ENCODE measurements at regions not wholly inside any gene's neighbourhood (a gene's known extent, or its start where the extent isn't known, plus 50 kb on each side); places are given as distances from the start of the nearest gene placed in this dataset.
"Not testable (repeated sequence)": the region's sequence is repeated elsewhere in the genome, so short reads cannot be mapped to it uniquely, and the experiment has no call there.

DNA sequence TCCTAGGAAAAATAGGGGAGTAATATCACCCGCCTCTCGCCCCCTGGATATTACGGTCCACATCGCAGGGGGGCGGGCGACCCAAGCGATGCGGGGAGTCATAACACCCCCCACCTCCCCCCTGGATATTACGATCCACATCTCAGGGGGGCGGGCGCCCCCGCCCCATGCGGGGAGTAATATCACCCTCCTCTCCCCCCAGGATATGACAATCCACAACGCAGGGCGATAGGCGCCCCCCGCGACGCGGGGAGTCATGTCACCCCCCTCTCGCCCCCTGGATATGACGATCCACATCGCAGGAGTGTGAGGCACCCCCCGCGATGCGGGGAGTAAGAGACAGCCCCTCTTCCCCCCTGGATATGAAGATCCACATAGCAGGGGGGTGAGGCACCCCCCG lies 684.4 kb upstream of the PCDH9 start:
- intact Hi-C loops (cut with DNase I) = no loop called here
- DNase-seq = no peak
- no peak for ATAC-seq (ENCODE audit: poor library complexity)

DNA sequence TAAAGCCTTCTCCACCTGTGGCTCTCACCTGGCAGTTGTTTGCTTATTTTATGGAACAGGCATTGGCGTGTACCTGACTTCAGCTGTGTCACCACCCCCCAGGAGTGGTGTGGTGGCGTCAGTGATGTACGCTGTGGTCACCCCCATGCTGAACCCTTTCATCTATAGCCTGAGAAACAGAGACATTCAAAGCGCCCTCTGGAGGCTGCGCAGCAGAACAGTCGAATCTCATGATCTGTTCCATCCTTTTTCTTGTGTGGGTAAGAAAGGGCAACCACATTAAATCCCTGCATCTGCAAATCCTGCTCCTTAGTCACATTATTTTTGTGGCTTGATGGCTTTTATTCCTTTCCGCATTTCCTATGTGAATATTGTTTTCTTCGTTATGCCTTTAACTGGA lies 672.8 kb upstream of the PCDH9 start:
- DNase-seq; intact Hi-C loops (cut with DNase I); ATAC-seq (ENCODE audit: poor library complexity): not testable (repeated sequence)

- intact Hi-C loops (cut with DNase I) = no loop called here
- ATAC-seq (ENCODE audit: poor library complexity) (no peak), DNase-seq (no peak)
Measured at GRCh38 chr13:67880916-67881315, 650.8 kb upstream of the PCDH9 start.

DNA sequence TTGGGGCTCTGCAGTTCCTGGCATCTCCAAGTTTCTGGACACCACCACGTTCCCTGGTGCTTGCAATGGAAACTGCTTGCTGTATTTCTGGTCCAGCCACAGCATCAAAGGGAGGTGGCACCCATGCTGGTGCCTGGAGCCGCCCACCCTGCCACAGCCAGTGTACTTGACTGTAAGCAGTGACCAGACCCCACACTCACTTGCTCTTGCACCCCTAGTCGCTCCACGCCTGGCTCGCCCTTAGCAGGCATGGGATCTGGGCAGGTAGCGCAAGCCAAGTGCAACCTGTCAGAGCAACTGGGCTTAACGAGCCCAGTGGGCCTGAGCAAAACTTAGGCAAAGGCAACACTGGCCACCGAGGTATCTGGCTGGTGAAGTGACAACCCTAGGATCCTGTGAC lies 648.2 kb upstream of the PCDH9 start:
- intact Hi-C loops (cut with DNase I) = no loop called here
- ATAC-seq (ENCODE audit: poor library complexity) (no peak), DNase-seq (no peak)

DNA sequence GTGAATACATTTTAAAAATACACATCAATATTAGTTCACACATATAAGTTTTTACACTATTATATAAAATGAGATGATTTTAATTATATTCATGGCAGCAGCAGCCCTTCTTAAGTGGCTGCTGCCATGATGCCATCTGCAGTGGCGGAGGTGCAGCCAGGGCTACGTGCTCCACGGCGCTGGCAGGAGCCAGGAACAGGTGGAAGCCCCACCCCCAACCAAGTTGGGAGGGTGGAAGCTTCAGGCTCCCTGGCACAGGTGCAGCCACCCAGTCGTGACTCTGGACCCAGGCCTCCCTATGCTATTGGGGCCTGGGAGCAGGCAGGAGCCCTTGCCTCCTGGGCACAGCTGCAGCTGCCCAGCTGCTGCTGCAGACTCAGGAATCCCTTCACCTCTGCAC lies 646.9 kb upstream of the PCDH9 start:
- no peak for DNase-seq
- intact Hi-C loops (cut with DNase I) = no loop called here
- ATAC-seq (ENCODE audit: poor library complexity) = no peak

DNA sequence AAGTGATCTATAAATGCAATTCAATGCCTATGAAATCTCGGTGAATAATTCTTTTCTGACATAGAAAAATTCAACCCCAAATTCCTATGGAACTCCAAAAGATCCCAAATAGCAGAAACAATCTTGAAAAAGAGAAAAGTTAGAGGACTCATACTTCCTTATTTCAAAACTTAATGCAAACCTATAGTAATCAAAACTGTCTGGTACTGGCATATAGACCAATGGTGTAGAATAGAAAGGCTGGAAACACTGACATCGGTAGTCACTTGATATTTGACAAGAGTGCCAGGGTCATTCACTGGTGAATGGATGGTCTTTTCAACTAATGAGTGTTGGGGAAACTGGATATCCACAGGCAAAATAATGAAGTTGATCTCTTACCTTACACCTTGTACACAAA lies 637.1 kb upstream of the PCDH9 start:
- intact Hi-C loops (cut with DNase I) = no loop called here
- DNase-seq (no peak), ATAC-seq (ENCODE audit: poor library complexity) (no peak)

- DNase-seq = no peak
- no peak for ATAC-seq (ENCODE audit: poor library complexity)
- intact Hi-C loops (cut with DNase I) = no loop called here
Measured at GRCh38 chr13:67860315-67860714, 630.2 kb upstream of the PCDH9 start.

DNA sequence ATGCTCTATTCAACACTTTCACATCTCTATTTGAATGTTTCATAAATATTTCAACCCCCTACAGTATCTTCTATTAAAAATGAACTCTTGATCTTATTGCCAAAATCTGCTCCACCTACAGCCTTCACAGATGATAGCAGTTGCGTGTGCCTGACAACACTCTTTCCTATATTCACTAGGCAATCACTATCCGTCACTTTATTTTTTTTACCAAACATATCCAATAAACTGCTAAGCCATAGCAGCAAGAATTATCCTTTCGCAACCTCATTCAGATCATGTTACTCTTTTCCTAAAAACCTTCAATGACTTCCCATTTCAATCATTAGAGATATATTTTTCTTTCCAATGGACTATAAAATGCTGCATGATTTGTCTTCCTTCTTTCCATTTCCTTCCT lies 629.8 kb upstream of the PCDH9 start:
- ATAC-seq (ENCODE audit: poor library complexity) (no peak), DNase-seq (no peak)
- intact Hi-C loops (cut with DNase I) = no loop called here

DNA sequence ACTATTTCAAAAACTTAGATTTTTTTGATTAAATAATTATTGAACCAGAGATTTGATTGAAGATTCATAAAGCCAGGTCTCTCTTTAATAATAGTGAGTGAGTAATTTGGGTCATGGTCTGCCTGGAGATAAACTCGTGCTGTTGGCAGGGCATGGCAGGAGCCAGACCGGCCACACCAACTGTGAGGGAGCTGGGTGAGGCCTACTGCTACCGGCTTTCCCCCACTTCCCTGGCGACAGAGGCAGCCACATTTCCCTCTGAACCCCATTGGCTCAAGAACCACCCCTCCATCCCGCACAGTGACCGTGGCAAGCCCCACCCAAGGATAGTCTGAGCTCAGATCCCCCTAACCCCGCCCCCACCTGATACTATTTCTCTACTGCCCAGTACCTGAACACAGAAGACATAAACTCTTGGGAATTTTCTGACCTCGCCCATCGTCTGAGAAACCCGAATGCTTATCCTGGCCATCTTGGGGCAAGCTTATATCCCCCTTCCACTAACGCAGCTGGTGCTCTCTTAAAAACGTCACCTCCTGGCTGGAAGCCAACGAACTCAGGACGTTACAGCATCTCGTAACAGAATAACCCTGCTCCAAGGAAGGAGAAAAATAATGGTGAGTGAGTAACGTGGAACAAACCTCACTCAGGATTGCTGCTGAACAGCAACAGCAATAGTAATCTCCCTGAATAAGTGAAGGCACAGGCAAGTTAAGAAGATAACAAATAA lies 627.6 kb upstream of the PCDH9 start:
- intact Hi-C loops (cut with DNase I) = no loop called here
- no peak for DNase-seq
- no peak for ATAC-seq (ENCODE audit: poor library complexity)

DNA sequence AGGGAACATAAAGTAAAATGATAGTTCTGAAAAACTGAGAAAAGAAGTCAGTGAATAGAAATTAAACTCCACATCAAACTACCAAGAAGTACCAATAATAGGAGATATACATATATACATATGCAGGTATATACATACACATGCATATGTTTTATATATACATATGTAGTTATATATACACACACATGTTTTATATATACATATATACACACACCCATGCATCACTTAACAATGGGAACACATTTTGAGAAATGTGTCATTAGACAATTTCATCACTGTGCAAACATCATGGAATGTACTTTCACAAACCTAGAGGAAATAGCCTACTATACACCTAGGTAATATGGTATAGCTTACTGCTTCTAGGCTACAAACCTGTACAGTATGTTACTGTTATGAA lies 626.8 kb upstream of the PCDH9 start:
- no peak for ATAC-seq (ENCODE audit: poor library complexity)
- intact Hi-C loops (cut with DNase I) = no loop called here
- no peak for DNase-seq

- ATAC-seq (ENCODE audit: poor library complexity) = no peak
- no peak for DNase-seq
- intact Hi-C loops (cut with DNase I) = no loop called here
Measured at GRCh38 chr13:67855741-67856238, 625.7 kb upstream of the PCDH9 start.

DNA sequence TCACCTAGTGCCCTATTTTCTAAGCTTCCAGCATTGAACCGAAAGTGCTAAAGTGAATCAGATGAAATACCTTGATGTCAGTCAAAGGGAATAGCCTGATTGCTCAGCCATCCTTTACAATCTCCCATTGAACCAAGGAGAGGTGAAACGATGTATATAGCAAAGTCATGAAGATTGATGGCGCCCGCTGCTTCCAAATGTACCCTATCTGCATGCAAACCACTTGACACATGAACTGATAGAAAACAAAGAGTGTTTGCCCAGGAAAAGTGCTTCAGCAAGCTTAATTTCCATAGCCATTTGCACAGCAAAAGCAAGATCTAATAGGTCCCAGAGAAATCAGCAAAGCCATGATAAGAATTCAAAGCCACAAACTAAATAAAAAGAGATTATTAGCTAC lies 624.9 kb upstream of the PCDH9 start:
- no peak for DNase-seq
- intact Hi-C loops (cut with DNase I) = no loop called here
- no peak for ATAC-seq (ENCODE audit: poor library complexity)

- intact Hi-C loops (cut with DNase I) = no loop called here
- ATAC-seq (ENCODE audit: poor library complexity) = no peak
Measured at GRCh38 chr13:67844574-67844973, 614.4 kb upstream of the PCDH9 start.

DNA sequence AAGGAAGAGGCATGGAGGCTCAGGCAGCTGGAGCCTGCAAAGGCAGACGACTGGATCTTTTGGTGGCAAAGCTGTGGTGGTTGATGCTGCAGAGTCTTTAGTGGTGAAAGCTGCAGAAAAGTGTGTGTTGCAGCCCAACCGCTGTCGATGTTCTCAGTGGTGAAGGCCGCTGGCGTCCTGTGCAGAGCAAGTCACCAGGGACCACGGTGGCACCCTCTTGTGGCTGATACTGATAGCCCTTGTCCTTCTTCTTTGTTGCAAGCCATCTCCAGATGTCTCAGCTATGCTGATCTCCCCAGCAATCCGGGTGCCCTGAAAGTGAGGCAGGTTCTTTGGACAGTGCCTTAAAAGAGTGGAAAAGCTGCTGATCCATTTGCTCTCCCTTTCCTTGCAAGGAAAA lies 610.9 kb upstream of the PCDH9 start:
- no peak for DNase-seq
- no peak for ATAC-seq (ENCODE audit: poor library complexity)
- intact Hi-C loops (cut with DNase I) = no loop called here

More at GRCh38 chr13:67844574-67844973, 614.4 kb upstream of the PCDH9 start:
- DNase-seq = no peak

DNA sequence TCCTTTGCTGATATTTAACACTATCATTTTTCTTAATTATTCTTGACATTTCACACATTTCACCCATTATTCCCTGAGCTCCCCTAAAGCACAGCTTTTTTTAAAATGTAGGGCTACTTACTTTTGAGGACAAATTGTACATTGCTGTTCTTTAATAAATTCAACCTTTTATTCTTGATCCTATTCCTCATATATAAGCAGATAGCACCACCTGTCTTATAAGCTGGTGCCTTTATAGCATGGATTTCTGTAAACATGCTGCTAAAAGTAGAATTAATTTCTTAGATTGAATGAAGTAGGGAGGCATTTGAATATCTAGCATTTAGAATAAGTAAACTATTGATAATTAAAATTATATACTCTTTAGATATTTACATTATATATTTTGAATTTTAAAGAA lies 603.4 kb upstream of the PCDH9 start:
- ATAC-seq (ENCODE audit: poor library complexity) (no peak), DNase-seq (no peak)
- intact Hi-C loops (cut with DNase I) = no loop called here

DNA sequence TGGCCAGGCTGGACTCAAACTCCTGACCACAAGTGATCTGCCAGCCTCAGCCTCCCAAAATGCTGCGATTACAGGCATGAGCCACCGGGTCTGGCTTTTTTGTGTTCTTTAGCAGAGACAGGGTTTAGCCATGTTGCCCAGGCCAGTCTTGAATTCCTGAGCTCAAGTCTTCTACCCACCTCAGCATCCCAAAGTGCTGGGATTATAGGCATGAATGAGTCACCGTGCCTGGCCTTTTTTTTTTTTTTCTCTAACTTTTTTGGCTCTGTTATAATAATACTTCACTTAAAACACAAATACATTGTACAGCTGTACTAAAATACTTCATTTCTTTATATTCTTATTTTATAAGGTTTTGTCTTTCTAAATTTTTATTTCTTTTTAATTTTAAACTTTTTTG lies 599.5 kb upstream of the PCDH9 start:
- intact Hi-C loops (cut with DNase I) = no loop called here
- no peak for ATAC-seq (ENCODE audit: poor library complexity)
- no peak for DNase-seq

DNA sequence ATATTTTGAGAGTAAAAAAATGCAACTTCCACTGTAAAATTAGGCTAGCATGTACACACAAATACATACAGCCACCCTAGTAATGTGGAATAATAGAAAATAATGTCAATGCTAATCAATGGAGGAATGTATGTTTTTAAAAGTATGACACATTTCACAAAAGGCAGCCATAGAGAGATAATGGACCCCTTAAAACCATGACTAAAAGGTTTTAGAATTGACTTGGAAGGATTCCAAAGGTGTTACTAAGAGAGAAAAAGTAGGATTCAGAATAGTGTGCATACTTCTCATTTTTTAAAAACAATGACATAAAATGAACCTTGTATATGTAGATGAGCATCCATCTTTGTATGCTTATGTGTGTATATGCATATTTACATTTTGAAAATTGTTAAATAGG lies 597.9 kb upstream of the PCDH9 start:
- DNase-seq = no peak
- ATAC-seq (ENCODE audit: poor library complexity) = no peak
- intact Hi-C loops (cut with DNase I) = no loop called here

GRCh38 chr13:67821606-67822005 lies 591.5 kb upstream of the PCDH9 start:
- DNase-seq (no peak), ATAC-seq (ENCODE audit: poor library complexity) (no peak)
- intact Hi-C loops (cut with DNase I) = no loop called here

DNA sequence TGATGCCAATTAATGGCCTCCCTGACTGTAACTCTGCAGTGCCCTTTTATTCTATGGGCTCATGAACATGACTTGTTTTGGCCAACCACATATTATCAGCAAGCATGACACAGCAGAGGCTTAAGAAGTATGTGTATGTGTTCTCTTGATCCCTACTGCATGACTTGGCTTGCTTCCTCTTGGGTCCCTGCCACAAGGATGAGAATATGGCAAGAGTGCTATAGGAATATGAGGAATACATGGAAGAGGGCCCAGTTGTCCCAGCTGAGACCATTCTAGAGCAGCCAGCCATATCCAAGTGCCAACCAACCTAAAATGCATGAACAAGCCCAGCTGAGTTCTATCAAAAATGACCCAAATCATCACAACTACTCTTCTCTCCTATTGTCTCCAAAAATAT lies 576.7 kb upstream of the PCDH9 start:
- no peak for DNase-seq
- ATAC-seq (ENCODE audit: poor library complexity) = no peak
- intact Hi-C loops (cut with DNase I) = no loop called here

GRCh38 chr13:67803118-67803517 lies 573.0 kb upstream of the PCDH9 start:
- DNase-seq (no peak), ATAC-seq (ENCODE audit: poor library complexity) (no peak)
- intact Hi-C loops (cut with DNase I) = no loop called here

- intact Hi-C loops (cut with DNase I) = no loop called here
- DNase-seq (no peak), ATAC-seq (ENCODE audit: poor library complexity) (no peak)
Measured at GRCh38 chr13:67792151-67792676, 562.1 kb upstream of the PCDH9 start.

Measured in Right ventricle myocardium superior (tissue), 1 donor.